Non-pigmented ciliary epithelial cell (primary cell): ENCODE measurements at regions not wholly inside any gene's neighbourhood (a gene's known extent, or its start where the extent isn't known, plus 50 kb on each side); places are given as distances from the start of the nearest gene placed in this dataset.
"Not testable (repeated sequence)": the region's sequence is repeated elsewhere in the genome, so short reads cannot be mapped to it uniquely, and the experiment has no call there.

Experiments
- DNase-seq: peaks from one replicate; pipeline ENCODE4 v3.0.0-alpha.2; 2010; ENCODE audit warnings: low read depth

DNA sequence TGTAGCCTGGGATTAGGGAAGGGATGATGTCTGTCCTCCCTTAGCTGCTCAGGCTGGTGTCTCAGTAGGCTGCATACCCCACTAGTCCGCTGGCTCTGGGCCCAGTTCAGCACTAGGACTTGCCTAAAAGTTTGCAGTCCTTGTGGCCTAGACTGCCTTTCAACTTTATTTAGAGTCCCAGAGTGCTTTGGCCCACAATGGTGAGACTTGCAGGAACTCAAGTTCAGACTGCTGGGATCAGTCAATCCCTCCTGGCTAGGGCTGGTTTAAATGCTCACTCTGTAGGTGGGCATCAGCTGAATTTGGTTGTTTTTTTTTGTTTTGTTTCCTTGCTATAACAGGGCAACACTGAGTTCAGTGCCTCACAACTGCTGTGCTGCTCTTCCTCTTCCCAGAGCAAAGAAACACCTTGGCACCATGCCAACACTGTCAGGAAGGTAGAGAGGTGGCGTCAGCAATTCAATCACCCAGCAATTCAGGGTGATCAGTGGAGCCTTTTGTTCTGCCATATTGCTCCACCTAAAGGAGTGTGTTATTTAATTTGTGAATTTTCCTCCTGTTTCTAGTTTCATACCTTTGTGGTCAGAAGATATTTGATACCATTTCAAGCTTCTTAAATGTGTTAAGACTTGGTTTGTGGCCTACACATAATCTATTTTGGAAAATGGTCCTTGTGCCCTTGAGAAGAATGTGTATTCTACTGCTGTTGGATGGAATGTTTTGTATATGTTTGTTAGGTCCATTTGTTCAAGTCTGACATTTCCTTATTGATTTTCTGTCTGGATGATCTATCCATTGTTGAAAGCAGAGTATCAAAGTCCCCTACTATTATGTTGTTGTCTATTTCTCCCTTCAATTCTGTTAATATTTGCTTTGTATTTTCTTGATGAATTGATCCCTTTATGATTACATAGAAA is 284.0 kb upstream of the PMFBP1 start:
- no peak for DNase-seq

GRCh38 chr16:72453856-72454255 is 281.9 kb upstream of the PMFBP1 start:
- DNase-seq: not testable (repeated sequence)

- DNase-seq: no peak
Measured at GRCh38 chr16:72444696-72445095, 272.7 kb upstream of the PMFBP1 start.

GRCh38 chr16:72443809-72444208 is 271.9 kb upstream of the PMFBP1 start:
- DNase-seq: no peak

- no peak for DNase-seq
Measured at GRCh38 chr16:72442385-72443158, 270.6 kb upstream of the PMFBP1 start.

DNA sequence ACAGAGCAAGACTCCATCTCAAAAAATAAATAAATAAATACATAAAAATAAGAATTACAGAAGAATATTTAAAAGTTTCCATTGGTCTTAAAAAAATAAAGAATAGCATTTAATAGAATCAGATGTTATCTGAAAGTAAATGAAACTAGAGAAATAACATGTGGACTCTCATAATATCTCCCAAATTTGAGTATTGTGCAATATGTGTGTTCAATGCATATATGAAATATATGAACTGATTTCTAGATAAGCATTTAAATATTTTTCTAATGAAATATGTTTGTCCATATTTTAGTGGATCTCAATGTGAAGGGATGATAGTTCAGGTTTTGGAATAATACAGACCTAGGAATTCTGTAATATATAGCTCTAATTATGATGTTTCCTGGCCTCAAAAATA is 265.9 kb upstream of the PMFBP1 start:
- no peak for DNase-seq

GRCh38 chr16:72434159-72434558 is 262.2 kb upstream of the PMFBP1 start:
- no peak for DNase-seq

DNA sequence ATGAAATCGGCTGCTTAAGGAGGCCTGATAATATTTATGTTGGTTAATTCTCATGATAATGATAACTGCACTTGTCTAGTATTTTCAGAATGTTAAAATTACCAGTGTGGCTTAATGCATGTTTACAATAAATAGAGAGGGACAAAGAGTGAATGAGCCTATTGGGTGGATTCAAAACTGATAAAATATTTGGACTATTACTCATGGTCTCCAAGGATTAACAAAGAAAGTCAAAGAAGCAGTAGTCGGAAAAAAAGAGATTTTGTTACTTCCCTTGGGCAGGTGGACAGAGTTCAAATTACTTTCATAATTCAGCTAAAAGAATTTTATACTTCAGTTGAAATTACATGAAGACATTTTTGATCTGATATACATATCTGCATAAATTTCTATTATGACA is 258.2 kb upstream of the PMFBP1 start:
- DNase-seq: no peak

- DNase-seq: no peak
Measured at GRCh38 chr16:72429671-72430081, 257.7 kb upstream of the PMFBP1 start.

- DNase-seq: no peak
Measured at GRCh38 chr16:72428681-72429376, 256.9 kb upstream of the PMFBP1 start.

- no peak for DNase-seq
Measured at GRCh38 chr16:72427783-72428331, 255.9 kb upstream of the PMFBP1 start.

- no peak for DNase-seq
Measured at GRCh38 chr16:72427051-72427782, 255.3 kb upstream of the PMFBP1 start.

DNA sequence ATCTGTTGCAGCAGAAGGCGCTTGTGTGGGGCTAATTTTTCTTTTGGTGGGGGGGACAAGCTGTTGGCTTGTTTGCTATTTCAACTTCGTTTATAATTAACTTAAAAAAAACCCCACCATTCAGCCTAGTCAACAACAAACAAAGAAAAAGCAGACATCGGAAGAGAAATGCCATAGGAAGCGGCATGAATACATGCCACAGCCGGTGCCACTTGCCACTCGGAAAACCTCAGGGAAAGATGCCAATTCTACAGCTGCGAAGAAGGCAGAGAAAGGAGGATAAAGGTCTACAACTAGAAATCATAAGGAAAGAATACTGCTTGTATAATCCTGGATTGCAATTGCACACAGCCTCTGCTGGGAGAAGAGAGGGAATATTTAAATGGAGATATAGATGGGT is 254.4 kb upstream of the PMFBP1 start:
- no peak for DNase-seq

- no peak for DNase-seq
Measured at GRCh38 chr16:72425571-72426341, 253.8 kb upstream of the PMFBP1 start.

GRCh38 chr16:72424757-72425156 is 252.8 kb upstream of the PMFBP1 start:
- DNase-seq: no peak

- no peak for DNase-seq
Measured at GRCh38 chr16:72422308-72422897, 250.4 kb upstream of the PMFBP1 start.

- DNase-seq: no peak
Measured at GRCh38 chr16:72419638-72420037, 247.7 kb upstream of the PMFBP1 start.

GRCh38 chr16:72415379-72415778 is 243.4 kb upstream of the PMFBP1 start:
- no peak for DNase-seq

DNA sequence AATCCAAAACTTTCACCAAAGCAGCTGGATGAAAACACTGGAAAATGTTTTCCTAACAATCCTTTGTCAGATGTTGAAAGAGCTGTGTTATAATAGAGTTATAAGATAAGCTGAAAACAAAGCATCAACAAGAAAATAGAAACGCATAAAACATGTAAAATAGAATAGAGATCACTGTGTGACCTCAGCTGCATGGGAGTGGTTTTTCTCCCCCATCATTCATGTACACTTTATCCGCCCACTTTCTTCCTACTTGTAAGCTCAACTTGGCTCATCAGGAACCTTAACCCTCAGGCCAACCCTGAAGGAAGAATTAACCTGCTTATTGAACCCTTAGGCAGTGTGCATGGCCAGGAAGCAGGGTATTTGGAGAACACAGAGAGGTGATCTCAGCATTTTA is 238.5 kb upstream of the PMFBP1 start:
- no peak for DNase-seq

DNA sequence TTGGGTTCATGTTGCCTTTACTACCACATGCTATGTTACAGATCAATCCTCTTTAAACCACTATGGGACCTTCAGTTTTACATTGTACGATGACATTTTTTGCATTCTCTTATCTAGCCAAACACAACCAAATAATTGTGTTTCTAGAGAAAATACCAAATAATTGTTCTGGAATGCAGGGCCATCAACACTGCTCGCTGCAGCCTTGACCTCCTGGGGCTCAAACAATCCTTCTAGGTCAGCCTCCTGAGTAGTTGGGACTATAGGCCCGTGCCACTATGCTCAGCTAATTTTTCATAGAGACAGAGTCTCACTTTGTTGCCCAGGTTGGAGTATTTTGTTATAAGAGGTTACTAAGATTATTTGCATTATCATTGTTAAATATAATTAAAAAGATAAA is 237.5 kb upstream of the PMFBP1 start:
- no peak for DNase-seq
